ENCODE measurements at regions not wholly inside any gene's neighbourhood (a gene's known extent, or its start where the extent isn't known, plus 50 kb on each side); places are given as distances from the start of the nearest gene placed in this dataset.

DNA sequence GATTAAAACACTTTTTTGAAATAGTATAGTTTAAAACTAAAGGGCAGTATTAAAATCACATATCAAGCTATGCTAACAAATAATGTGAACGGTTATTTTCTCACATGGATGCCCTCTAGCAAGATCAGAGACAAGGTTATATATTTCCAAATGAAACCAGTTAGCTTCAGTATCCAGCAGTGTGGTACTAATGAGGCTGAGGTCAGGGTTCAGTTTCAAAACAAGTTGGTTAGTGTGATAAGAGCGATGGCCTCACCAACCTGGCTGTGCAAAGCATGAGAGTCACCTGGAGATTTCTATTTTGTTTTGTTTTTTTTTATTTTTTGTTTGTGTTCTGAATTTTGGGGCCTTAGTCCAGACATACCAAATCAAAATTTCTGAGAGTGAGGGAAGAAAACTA lies 352.2 kb upstream of the KITLG start:
- ChIA-PET CTCF (no interaction called here), POLR2A (no interaction called here)
- H3K36me3 ChIP-seq (ENCODE audit: control insufficient read depth in 4 of 4, insufficient read depth in 4 of 4, low read length in 3 of 4): no peaks in the 10 kb centered on the region
- H3K4me3 ChIP-seq (ENCODE audit: control insufficient read depth in 1 of 7, extremely low read depth in 1 of 7, insufficient read depth in 4 of 7, low read depth in 2 of 7, low read length in 6 of 7): no peak overlapping the region
- no peaks in the 10 kb centered on the region for H3K27me3 ChIP-seq (replicated peaks in 2 of 5; ENCODE audit: control insufficient read depth in 4 of 5, insufficient read depth in 5 of 5, low read length in 4 of 5)
- H3K4me1 ChIP-seq (ENCODE audit: control extremely low read depth in 1 of 4, control insufficient read depth in 4 of 4, insufficient read depth in 4 of 4, low read length in 3 of 4): no peaks in the 10 kb centered on the region
- no CpG with 5 or more reads among the region's 2 CpGs for WGBS (ENCODE audit: insufficient coverage)
- H3K9me3 ChIP-seq (ENCODE audit: control extremely low read depth in 1 of 5, control insufficient read depth in 4 of 5, insufficient read depth in 2 of 5, low read depth in 1 of 5, low read length in 4 of 5): no peaks in the 10 kb centered on the region
- no peak overlapping the region for H3K27ac ChIP-seq (ENCODE audit: insufficient read depth in 1 of 2, low read depth in 1 of 2, low read length in 2 of 2, poor library complexity in 1 of 2, severe bottlenecking in 2 of 2)
- DNase-seq: no peak

GRCh38 chr12:88931598-88931997 lies 351.3 kb upstream of the KITLG start:
- Histone ChIP-seq H3K9me3 (ENCODE audit: control extremely low read depth in 1 of 5, control insufficient read depth in 4 of 5, insufficient read depth in 2 of 5, low read depth in 1 of 5, low read length in 4 of 5) (no peaks in the 10 kb centered on the region), H3K4me1 (ENCODE audit: control extremely low read depth in 1 of 4, control insufficient read depth in 4 of 4, insufficient read depth in 4 of 4, low read length in 3 of 4) (no peaks in the 10 kb centered on the region), H3K27ac (ENCODE audit: insufficient read depth in 1 of 2, low read depth in 1 of 2, low read length in 2 of 2, poor library complexity in 1 of 2, severe bottlenecking in 2 of 2) (no peak overlapping the region), H3K27me3 (replicated peaks in 2 of 5; ENCODE audit: control insufficient read depth in 4 of 5, insufficient read depth in 5 of 5, low read length in 4 of 5) (no peaks in the 10 kb centered on the region), H3K36me3 (ENCODE audit: control insufficient read depth in 4 of 4, insufficient read depth in 4 of 4, low read length in 3 of 4) (no peaks in the 10 kb centered on the region), H3K4me3 (ENCODE audit: control insufficient read depth in 1 of 7, extremely low read depth in 1 of 7, insufficient read depth in 4 of 7, low read depth in 2 of 7, low read length in 6 of 7) (no peak overlapping the region)
- ChIA-PET POLR2A (no interaction called here), CTCF (interaction anchor here (1.0 kb wide), 1 partner anchor 57 kb away, joined by 4 read pairs; no protein-coding TSS in a partner anchor)
- DNase-seq: no peak
- 100% methylated on average over 2 of the region's 3 CpGs for WGBS (ENCODE audit: insufficient coverage)

DNA sequence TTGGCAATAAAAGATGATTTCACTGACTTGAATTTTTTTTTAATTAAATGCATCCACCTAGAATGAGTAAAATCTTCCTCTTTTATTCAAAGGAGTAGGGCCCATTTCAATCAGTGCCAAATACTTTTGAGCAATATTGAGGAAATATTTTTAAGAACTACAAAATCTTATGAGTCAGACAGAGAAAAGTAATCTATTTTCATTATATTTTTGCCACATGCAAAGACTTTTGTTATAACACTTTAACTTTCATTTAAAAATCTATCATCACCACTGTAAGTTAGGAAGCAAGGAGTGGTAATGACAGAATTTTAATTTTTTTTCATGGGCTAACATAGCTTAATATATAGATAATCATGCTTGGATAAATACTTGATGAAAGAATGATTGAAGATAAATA lies 345.2 kb upstream of the KITLG start:
- Histone ChIP-seq H3K4me1 (ENCODE audit: control extremely low read depth in 1 of 4, control insufficient read depth in 4 of 4, insufficient read depth in 4 of 4, low read length in 3 of 4) (no peaks in the 10 kb centered on the region), H3K36me3 (ENCODE audit: control insufficient read depth in 4 of 4, insufficient read depth in 4 of 4, low read length in 3 of 4) (no peaks in the 10 kb centered on the region), H3K9me3 (ENCODE audit: control extremely low read depth in 1 of 5, control insufficient read depth in 4 of 5, insufficient read depth in 2 of 5, low read depth in 1 of 5, low read length in 4 of 5) (no peaks in the 10 kb centered on the region), H3K4me3 (ENCODE audit: control insufficient read depth in 1 of 7, extremely low read depth in 1 of 7, insufficient read depth in 4 of 7, low read depth in 2 of 7, low read length in 6 of 7) (no peak overlapping the region), H3K27ac (ENCODE audit: insufficient read depth in 1 of 2, low read depth in 1 of 2, low read length in 2 of 2, poor library complexity in 1 of 2, severe bottlenecking in 2 of 2) (no peak overlapping the region), H3K27me3 (replicated peaks in 2 of 5; ENCODE audit: control insufficient read depth in 4 of 5, insufficient read depth in 5 of 5, low read length in 4 of 5) (peaks cover 0 to 4% (median 0%) of the 10 kb centered on the region in 5 experiments)
- no peak for DNase-seq
- ChIA-PET POLR2A (no interaction called here), CTCF (no interaction called here)

GRCh38 chr12:88924162-88924561 lies 343.9 kb upstream of the KITLG start:
- Histone ChIP-seq H3K27ac (ENCODE audit: insufficient read depth in 1 of 2, low read depth in 1 of 2, low read length in 2 of 2, poor library complexity in 1 of 2, severe bottlenecking in 2 of 2) (no peak overlapping the region), H3K36me3 (ENCODE audit: control insufficient read depth in 4 of 4, insufficient read depth in 4 of 4, low read length in 3 of 4) (no peaks in the 10 kb centered on the region), H3K4me3 (ENCODE audit: control insufficient read depth in 1 of 7, extremely low read depth in 1 of 7, insufficient read depth in 4 of 7, low read depth in 2 of 7, low read length in 6 of 7) (no peak overlapping the region), H3K9me3 (ENCODE audit: control extremely low read depth in 1 of 5, control insufficient read depth in 4 of 5, insufficient read depth in 2 of 5, low read depth in 1 of 5, low read length in 4 of 5) (no peaks in the 10 kb centered on the region), H3K4me1 (ENCODE audit: control extremely low read depth in 1 of 4, control insufficient read depth in 4 of 4, insufficient read depth in 4 of 4, low read length in 3 of 4) (no peaks in the 10 kb centered on the region), H3K27me3 (replicated peaks in 2 of 5; ENCODE audit: control insufficient read depth in 4 of 5, insufficient read depth in 5 of 5, low read length in 4 of 5) (peaks cover 0 to 4% (median 0%) of the 10 kb centered on the region in 5 experiments)
- DNase-seq: no peak
- 89% methylated on average over 3 of the region's 4 CpGs for WGBS (ENCODE audit: insufficient coverage)
- POLR2A ChIA-PET: no interaction called here
- CTCF ChIA-PET: no interaction called here

DNA sequence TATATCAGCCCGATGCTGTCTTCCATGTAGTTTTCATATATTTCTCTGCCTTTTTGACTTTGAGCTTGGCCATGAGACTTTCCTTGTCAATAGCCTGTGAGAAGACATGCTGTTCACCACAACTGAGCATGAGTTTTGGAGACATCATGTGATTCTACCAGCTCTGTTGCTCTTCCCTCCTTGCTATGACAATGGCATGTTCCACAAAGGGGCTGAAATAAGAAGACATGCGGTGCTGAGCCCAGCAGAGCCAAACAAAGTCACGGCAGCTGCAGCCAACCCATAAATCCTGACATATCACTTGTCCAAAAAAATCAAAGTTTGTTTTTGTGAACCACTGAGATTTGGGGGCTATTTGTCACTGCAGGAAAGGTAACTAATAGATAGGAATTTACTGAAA lies 343.4 kb upstream of the KITLG start:
- Histone ChIP-seq H3K4me3 (ENCODE audit: control insufficient read depth in 1 of 7, extremely low read depth in 1 of 7, insufficient read depth in 4 of 7, low read depth in 2 of 7, low read length in 6 of 7) (no peak overlapping the region), H3K4me1 (ENCODE audit: control extremely low read depth in 1 of 4, control insufficient read depth in 4 of 4, insufficient read depth in 4 of 4, low read length in 3 of 4) (no peaks in the 10 kb centered on the region), H3K27ac (ENCODE audit: insufficient read depth in 1 of 2, low read depth in 1 of 2, low read length in 2 of 2, poor library complexity in 1 of 2, severe bottlenecking in 2 of 2) (no peak overlapping the region), H3K9me3 (ENCODE audit: control extremely low read depth in 1 of 5, control insufficient read depth in 4 of 5, insufficient read depth in 2 of 5, low read depth in 1 of 5, low read length in 4 of 5) (no peaks in the 10 kb centered on the region), H3K36me3 (ENCODE audit: control insufficient read depth in 4 of 4, insufficient read depth in 4 of 4, low read length in 3 of 4) (no peaks in the 10 kb centered on the region), H3K27me3 (replicated peaks in 2 of 5; ENCODE audit: control insufficient read depth in 4 of 5, insufficient read depth in 5 of 5, low read length in 4 of 5) (peaks cover 0 to 4% (median 0%) of the 10 kb centered on the region in 5 experiments)
- POLR2A ChIA-PET: interaction anchor here (0.7 kb wide), 1 partner anchor 46 kb away, joined by 3 read pairs; no protein-coding TSS in a partner anchor
- CTCF ChIA-PET: no interaction called here
- no peak for DNase-seq
- 100% methylated on average over 1 of the region's 3 CpGs for WGBS (ENCODE audit: insufficient coverage)

- Histone ChIP-seq H3K4me3 (ENCODE audit: control insufficient read depth in 1 of 7, extremely low read depth in 1 of 7, insufficient read depth in 4 of 7, low read depth in 2 of 7, low read length in 6 of 7) (no peak overlapping the region), H3K4me1 (ENCODE audit: control extremely low read depth in 1 of 4, control insufficient read depth in 4 of 4, insufficient read depth in 4 of 4, low read length in 3 of 4) (no peaks in the 10 kb centered on the region), H3K9me3 (ENCODE audit: control extremely low read depth in 1 of 5, control insufficient read depth in 4 of 5, insufficient read depth in 2 of 5, low read depth in 1 of 5, low read length in 4 of 5) (no peaks in the 10 kb centered on the region), H3K27me3 (replicated peaks in 2 of 5; ENCODE audit: control insufficient read depth in 4 of 5, insufficient read depth in 5 of 5, low read length in 4 of 5) (peaks cover 0 to 4% (median 0%) of the 10 kb centered on the region in 5 experiments), H3K27ac (ENCODE audit: insufficient read depth in 1 of 2, low read depth in 1 of 2, low read length in 2 of 2, poor library complexity in 1 of 2, severe bottlenecking in 2 of 2) (no peak overlapping the region), H3K36me3 (ENCODE audit: control insufficient read depth in 4 of 4, insufficient read depth in 4 of 4, low read length in 3 of 4) (no peaks in the 10 kb centered on the region)
- ChIA-PET CTCF (no interaction called here), POLR2A (no interaction called here)
- WGBS (ENCODE audit: insufficient coverage): no CpG with 5 or more reads among the region's 1 CpG
- DNase-seq: no peak
Measured at GRCh38 chr12:88922816-88923215, 342.5 kb upstream of the KITLG start.

DNA sequence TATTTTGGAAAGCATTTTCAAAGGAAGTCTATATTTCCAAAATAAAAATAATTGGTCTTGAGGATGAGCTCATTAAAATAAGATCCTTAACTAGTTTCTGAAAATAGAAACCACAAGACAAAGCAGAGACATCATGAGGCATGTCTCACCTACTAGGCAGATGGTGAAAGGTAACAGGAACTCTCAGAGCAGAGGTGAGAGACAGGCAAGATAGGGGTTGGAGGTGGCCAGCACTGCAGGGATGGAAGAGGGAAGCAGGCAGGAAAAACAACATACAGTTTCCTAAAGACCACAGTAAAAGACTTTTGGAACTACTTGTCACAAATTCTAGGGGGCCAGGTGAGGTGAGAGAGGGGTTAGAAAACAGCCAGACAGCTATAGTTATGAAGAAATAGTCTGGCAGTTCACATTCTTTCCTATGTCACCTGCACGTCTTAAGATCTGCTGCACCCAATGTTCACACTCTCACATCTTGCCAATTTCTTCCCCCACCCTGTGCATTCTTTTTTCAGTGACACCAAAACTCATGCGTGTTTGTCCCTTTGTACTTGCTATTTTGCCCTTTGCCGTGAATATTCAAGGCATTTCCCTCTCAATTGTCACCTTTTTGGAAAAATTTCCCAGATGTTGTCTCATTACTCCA lies 341.7 kb upstream of the KITLG start:
- no peak for DNase-seq
- H3K27me3 ChIP-seq (replicated peaks in 2 of 5; ENCODE audit: control insufficient read depth in 4 of 5, insufficient read depth in 5 of 5, low read length in 4 of 5): peaks cover 0 to 4% (median 0%) of the 10 kb centered on the region in 5 experiments
- 90% methylated on average over 3 of the region's 3 CpGs for WGBS (ENCODE audit: insufficient coverage)
- no peaks in the 10 kb centered on the region for H3K4me1 ChIP-seq (ENCODE audit: control extremely low read depth in 1 of 4, control insufficient read depth in 4 of 4, insufficient read depth in 4 of 4, low read length in 3 of 4)
- no peaks in the 10 kb centered on the region for H3K36me3 ChIP-seq (ENCODE audit: control insufficient read depth in 4 of 4, insufficient read depth in 4 of 4, low read length in 3 of 4)
- CTCF ChIA-PET: no interaction called here
- H3K27ac ChIP-seq (ENCODE audit: insufficient read depth in 1 of 2, low read depth in 1 of 2, low read length in 2 of 2, poor library complexity in 1 of 2, severe bottlenecking in 2 of 2): no peak overlapping the region
- POLR2A ChIA-PET: no interaction called here
- H3K4me3 ChIP-seq (ENCODE audit: control insufficient read depth in 1 of 7, extremely low read depth in 1 of 7, insufficient read depth in 4 of 7, low read depth in 2 of 7, low read length in 6 of 7): no peak overlapping the region
- H3K9me3 ChIP-seq (ENCODE audit: control extremely low read depth in 1 of 5, control insufficient read depth in 4 of 5, insufficient read depth in 2 of 5, low read depth in 1 of 5, low read length in 4 of 5): no peaks in the 10 kb centered on the region
